AG09309 (cell line): ENCODE measurements at regions not wholly inside any gene's neighbourhood (a gene's known extent, or its start where the extent isn't known, plus 50 kb on each side); places are given as distances from the start of the nearest gene placed in this dataset.
"Not testable (repeated sequence)": the region's sequence is repeated elsewhere in the genome, so short reads cannot be mapped to it uniquely, and the experiment has no call there.

Source experiments
- DNase-seq: peaks from one replicate; pipeline ENCODE4 v3.0.0-alpha.2; 2010; ENCODE audit warnings: low read depth
- H3K4me3 ChIP-seq: 2 replicates; pipeline ENCODE4 v1.5.1; 2011; ENCODE audit warnings: mild to moderate bottlenecking, low read depth, low read length, moderate library complexity; ENCODE audit not compliant: control insufficient read depth
- CTCF ChIP-seq: IDR thresholded peaks from 2 replicates; pipeline ENCODE4 v1.5.1; 2011; ENCODE audit warnings: mild to moderate bottlenecking, low read depth, low read length, inconsistent platforms; ENCODE audit not compliant: insufficient read depth, control insufficient read depth; ENCODE audit errors: missing control alignments

DNA sequence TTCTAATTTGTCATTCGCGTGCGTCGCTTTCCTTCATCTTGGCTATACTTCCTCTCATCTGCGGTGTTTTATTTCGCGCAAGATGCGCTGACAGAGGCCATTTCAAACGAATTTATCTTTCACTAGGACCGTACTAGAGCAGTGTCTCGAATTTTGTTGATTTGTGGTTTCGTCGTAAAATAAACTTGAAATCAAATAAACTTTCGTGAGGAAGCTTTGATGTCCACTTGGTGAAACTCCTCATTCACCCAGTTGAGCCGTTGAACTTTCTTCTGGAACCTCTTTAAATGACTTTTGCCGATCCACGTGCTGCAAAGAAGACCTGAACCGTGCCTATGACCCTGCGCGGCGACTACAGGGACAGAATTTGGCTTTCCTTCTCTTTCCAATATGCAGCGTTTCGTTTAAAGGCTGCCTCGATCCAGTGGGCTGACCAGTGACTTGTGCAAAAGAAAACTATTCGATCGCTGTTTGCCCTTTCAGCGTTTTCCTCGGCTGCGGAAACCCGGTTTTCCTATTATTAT is 163.9 kb upstream of the PPP1R3A start:
- no peak for TF ChIP-seq CTCF
- DNase-seq = no peak
- H3K4me3 ChIP-seq = peak overlapping the region; percentile 39

DNA sequence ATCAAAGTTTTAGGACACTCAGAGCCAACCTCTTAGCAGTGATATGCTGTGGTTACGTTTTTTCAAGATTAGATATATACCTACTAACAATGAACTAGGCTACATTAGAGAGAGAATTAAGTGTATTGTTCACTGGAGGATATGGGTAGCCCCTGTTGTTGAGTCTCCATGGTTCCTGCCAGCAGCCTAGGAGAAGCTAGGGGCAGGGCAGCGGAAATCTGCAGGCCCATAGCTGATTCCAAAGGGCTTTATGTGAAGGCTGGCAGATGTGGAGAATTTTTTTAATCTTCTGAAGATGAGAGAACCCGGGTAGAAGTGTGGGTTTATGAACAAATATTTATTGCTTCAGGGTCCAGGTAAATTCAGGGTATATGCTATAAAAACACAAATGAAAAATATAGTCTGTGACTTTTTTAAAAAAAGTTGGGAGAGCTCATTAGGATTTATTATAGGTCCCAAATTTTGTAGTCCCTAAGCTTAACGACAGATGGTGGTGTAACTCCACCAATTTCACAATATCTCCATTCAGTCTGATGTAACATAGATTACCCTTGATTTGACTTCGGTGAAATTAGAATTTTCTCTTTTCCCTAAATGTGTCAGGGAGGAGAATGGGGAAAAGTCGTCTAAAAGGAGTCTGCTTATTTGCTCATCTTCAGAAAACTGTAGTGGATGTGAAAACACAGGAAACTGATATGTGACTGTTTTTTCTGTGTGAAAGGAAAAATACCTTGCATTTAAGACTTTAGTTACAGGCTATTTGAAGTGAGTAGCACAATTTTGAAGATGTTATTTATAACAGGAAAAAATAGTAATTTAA is 163.0 kb upstream of the PPP1R3A start:
- TF ChIP-seq CTCF = peak; percentile 43
- peak; percentile 49 for DNase-seq
- H3K4me3 ChIP-seq = peak overlapping the region; percentile 1

DNA sequence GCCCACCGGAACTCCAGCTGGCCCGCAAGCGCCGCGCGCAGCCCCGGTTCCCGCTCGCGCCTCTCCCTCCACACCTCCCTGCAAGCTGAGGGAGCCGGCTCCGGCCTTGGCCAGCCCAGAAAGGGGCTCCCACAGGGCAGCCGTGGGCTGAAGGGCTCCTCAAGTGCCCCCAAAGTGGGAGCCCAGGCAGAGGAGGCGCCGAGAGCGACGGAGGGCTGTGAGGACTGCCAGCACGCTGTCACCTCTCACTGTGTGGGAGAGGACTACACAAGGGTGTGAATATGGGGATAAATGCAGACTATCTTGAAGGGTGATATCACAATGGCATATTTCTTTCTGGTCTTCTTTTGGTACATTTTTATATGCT is 158.3 kb upstream of the PPP1R3A start:
- DNase-seq, H3K4me3 ChIP-seq: not testable (repeated sequence)

DNA sequence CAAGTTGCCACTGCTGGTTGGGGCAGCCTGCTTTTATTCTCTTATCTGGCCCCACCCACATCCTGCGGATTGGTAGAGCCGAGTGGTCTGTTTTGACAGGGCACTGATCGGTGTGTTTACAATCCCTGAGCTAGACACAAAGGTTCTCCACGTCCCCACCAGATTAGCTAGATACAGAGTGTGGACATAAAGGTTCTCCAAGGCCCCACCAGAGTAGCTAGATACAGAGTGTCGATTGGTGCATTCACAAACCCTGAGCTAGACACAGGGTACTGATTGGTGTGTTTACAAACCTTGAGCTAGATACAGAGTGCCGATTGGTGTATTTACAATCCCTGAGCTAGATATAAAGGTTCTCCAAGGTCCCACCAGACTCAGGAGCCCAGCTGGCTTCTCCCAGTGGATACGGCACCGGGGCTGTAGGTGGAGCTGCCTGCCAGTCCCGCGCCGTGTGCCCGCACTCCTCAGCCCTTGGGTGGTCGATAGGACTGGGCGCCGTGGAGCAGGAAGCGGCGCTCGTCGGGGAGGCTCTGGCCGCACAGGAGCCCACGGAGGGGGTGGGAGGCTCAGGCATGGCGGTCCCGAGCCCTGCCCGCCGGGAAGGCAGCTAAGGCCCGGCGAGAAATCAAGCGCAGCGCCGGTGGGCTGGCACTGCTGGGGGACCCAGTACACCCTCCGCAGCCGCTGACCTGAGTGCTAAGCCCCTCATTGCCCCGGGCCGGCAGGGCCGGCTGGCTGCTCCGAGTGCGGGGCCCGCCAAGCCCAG is 157.8 kb upstream of the PPP1R3A start:
- DNase-seq, H3K4me3 ChIP-seq: not testable (repeated sequence)

- DNase-seq = no peak
- H3K4me3 ChIP-seq = no peak overlapping the region
- TF ChIP-seq CTCF = no peak
Measured at GRCh38 chr7:114073701-114074100, 154.9 kb upstream of the PPP1R3A start.

- no peak for TF ChIP-seq CTCF
- DNase-seq = no peak
- no peak overlapping the region for H3K4me3 ChIP-seq
Measured at GRCh38 chr7:114070246-114070645, 151.4 kb upstream of the PPP1R3A start.

DNA sequence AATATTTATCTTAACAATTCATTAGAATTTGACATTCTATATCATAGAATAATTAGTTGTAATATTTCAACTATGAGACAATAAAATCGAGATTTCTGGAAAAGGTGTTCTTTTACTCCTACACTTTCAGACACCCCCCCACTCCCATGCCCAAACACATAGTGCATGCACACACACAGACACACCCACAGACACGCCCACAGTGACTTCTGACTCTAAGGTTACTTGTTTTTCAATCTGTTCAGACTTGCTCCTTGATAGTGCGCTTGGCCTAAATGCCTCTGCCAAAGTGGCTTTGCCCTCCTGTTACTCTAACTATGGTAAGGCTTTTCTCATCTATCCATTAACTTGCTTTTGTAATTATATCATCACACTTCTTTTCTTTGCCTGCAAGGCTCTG is 144.0 kb upstream of the PPP1R3A start:
- DNase-seq = no peak
- TF ChIP-seq CTCF = no peak
- no peak overlapping the region for H3K4me3 ChIP-seq
